HG02588 (cell line): ENCODE measurements at regions not wholly inside any gene's neighbourhood (a gene's known extent, or its start where the extent isn't known, plus 50 kb on each side); places are given as distances from the start of the nearest gene placed in this dataset.
"Not testable (repeated sequence)": the region's sequence is repeated elsewhere in the genome, so short reads cannot be mapped to it uniquely, and the experiment has no call there.

Experiments used
- ATAC-seq: cut with Tn5 transposase; IDR thresholded peaks from one replicate; pipeline ENCODE4 v1.9.1; 2021; ENCODE audit warnings: mild to moderate bottlenecking, moderate library complexity; ENCODE audit not compliant: unreplicated experiment

DNA sequence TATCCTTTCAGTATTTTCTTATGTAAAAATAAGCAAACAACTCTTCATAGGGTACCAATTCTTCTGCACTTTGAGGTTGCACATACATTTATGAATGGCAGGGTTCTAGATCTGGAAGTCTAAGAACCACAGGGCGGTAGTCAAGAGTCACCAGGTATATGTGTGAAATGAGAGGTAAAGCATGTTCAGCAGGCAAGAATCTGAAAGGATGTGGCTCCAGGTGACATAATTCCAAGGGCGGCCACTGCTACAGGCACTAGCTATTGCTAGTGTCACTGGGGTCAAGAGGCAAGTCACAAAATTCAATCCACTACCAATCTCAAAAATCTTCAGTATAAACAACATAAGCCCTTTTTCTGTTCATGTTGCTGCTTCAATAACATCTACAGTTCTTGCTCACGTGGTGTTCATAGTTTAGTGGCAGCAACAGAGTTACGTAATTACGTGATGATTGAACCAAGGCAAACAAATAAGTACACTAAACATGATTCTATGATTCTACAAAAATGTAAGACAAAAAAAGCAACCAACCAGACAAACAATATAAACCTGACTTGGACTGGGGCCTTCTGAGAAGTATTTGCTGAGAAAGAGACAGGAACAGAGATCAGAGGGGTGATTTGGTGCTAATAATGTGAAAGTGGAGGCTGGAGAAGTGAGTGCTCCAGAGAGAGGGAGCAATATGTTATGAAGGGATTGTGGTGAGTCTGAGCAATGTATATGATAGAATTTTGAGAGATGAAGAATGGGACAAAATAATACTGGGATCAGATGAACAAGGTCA, 101.7 kb downstream of the NAA11 start:
- ATAC-seq: no peak

DNA sequence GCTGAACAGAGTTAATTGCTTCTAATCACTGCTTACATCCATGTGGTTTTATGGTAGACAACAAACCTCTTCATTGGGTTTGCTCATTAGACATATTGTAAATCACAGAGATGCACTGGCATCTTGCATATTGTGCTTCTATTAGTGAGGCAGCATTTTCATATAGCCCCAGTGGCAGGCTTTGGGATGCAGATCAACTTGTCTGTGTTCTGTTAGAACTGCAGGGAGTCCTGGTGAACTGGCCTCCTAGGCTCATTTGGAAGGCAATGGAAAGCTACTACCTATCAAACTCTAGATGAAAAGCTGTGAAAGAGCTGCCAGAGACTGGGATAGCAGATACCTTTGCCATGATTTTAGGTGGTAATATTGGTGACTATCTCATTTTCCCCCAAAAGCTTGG, 108.8 kb downstream of the NAA11 start:
- ATAC-seq: no peak

GRCh38 chr4:79213702-79214101, 112.2 kb downstream of the NAA11 start:
- ATAC-seq: no peak

DNA sequence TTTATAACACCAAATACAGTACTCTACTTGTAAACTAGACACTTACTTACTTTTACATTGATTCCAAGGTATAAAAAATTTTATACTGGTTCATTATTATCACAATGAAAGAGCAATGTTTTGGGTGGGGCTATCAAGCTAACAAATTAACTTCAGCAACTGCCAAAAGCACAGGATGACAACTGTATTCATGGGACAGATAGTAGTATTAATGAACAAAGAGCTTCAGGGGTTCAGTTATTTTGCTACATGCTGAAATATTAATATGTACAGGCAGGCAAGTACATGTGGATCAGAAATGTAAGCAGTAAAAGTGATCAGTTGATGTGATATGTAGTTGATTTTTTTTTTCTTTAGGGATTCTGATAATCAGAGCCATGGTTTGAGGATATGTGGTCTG, 112.9 kb downstream of the NAA11 start:
- ATAC-seq: no peak

DNA sequence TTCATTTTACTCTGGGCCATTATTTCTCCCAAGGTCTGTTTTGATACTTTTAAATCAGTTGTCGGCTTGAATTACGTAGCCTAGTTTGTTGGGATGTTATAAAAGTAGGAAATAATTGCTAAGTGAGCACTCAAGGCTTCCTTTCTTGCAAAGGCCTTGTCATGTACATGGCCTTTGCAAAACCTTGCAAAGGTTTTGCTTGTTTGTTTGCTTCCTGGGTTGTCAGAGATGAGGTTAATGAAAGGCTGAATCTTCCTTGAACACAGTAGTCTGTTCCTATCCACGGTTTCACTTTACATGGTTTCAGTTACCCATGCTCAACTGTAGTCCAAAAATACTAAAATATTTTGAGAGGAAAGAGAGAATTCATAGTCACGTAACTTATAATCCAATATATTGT, 113.5 kb downstream of the NAA11 start:
- ATAC-seq: no peak

DNA sequence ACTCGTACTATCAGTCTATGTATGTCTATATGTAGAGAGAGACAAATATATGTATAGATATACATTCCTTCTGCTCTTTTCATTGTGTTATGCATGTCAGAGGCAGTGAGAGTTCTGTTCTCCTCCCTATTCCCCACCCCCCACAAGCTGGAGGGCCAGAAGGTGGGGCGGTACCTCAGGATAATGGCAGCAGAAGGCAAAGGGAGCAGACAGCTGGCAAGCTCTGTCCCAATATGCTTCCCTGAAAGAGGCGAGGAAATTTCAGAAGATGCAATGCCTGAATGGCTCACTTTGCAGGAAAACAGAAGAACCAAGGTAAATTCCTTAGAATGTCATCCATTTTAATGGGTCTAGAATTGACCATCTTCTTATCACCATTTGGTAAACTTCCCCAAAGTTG, 114.4 kb downstream of the NAA11 start:
- no peak for ATAC-seq

DNA sequence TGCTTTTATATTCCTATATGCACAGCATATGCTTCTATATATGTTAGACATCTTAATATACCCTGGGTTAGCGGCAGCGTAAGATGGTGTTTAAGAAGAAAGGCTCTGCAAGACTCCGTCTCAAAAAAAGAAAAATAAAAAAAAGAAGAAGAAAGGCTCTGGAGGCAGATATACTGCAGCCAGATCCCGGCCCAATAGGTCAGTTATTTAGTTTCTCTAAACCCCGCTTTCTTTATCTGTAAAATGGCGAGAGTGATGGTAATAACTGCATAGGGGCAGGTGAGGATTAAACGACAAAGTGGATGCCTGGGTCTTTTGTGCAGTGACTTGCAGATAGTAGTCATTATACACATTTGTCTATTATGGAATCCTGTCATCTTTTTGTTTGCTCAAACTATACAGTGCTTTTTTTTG, 115.2 kb downstream of the NAA11 start:
- ATAC-seq: no peak

GRCh38 chr4:79209822-79210635, 115.8 kb downstream of the NAA11 start:
- ATAC-seq: no peak

DNA sequence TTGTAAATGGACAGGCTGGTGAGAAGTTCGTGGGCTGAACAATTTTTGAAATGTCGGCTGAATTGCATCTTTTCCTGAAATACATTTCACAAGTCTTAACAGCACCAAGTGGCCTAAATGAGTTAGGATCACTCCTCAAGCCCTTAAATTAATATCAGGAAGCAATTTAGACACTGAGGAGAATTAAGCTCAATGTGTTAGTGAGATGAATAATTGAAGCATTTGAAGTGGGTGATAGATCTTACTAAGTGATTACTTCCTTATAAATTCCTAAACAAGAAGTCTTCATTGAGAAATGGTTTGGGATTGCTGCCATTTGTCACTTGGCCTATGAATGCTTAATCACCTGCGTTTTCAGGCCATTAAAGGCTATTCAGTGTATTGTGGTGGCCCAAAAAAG, 116.8 kb downstream of the NAA11 start:
- ATAC-seq: no peak

DNA sequence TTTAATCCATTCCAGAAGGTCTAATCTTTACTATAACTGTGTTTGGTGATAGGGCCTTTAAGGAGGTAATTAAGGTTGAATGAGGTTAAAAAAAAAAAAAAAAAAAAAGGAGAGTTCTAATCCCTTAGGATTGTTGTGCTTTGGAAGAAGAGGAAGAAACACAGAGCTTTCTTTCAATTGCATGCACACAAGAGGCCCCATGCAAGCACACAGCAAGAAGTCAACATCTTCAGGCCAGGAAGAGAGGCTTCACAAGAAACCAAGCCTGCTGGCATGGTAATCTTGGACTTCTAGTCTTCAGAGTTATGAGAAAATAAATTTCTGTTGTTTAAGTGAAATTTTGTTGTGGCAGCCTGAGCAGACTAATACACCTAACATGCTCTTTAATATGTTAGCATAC, 118.6 kb downstream of the NAA11 start:
- no peak for ATAC-seq

DNA sequence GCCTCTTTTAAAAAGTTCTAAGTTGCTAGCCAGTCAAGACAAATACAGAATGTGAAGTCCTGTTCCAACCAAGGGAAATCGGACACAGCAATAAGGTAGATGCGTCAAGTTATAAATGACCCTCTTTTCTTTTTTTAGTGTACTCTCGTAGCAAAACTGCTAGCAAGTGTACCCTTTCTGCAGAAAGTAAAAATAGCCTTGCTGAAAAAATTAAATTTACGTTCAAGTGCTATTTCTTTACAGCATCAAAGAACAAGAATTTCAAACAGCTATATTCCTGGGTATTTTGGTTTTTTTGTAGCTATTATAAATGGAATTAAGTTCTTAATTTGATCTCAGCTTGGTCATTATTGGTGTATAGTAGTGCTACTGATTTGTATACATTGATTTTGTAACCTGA, 119.2 kb downstream of the NAA11 start:
- no peak for ATAC-seq

GRCh38 chr4:79205121-79205520, 120.7 kb downstream of the NAA11 start:
- ATAC-seq: no peak

DNA sequence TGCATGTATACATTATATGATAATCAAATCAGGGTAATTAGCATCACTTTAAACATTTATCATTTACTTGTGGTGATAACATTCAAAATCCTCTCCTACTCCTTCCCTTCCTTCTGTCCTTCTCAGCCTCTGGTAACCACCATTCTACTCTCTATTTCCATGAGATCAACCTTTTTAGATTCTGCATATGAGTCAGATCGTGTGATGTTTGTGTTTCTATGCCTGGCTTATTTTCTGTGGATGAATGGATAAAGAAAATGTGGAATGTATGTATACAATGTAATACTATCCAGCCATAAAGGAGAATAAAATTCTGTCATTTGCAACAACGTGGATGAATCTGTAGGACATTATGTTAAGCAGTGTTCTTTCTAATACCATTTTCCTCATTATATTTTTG, 123.9 kb downstream of the NAA11 start:
- no peak for ATAC-seq

DNA sequence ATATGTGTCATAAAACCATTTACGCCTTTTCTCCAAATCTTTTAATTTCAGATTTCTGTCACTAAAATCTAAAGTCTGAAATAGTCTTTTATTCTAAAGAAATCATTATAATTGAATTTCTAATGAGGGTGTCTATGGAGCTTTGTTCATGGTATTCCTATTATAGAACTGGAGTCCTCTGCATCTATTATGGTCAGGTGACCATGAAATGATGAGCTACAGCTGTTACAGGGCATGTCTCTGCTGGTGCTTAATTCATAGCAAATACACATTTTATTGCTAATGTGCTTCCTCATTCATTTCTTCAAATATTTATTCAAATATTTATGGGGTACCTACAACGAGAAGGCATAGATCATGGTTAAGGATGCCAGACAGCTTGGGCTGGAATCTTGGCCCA, 126.1 kb downstream of the NAA11 start:
- ATAC-seq: no peak

GRCh38 chr4:79198951-79199587, 126.8 kb downstream of the NAA11 start:
- ATAC-seq: no peak

GRCh38 chr4:79197275-79198009, 128.4 kb downstream of the NAA11 start:
- ATAC-seq: no peak

DNA sequence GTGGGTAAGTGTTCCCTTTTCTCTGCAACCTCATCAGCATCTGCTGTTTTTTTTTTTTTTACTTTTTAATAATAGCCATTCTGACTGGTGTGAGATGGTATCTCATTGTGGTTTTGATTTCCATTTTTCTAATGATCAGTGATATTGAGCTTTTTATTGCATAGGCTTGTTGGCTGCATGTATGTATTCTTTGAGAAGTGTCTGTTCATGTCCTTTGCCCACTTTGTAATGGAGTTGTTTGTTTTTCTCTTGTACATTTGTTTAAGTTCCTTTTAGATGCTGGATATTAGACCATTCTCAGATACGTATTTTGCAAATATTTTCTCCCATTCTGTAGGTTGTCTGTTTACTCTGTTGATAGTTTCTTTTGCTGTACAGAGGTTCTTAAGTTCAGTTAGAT, 134.6 kb downstream of the NAA11 start:
- not testable (repeated sequence) for ATAC-seq

DNA sequence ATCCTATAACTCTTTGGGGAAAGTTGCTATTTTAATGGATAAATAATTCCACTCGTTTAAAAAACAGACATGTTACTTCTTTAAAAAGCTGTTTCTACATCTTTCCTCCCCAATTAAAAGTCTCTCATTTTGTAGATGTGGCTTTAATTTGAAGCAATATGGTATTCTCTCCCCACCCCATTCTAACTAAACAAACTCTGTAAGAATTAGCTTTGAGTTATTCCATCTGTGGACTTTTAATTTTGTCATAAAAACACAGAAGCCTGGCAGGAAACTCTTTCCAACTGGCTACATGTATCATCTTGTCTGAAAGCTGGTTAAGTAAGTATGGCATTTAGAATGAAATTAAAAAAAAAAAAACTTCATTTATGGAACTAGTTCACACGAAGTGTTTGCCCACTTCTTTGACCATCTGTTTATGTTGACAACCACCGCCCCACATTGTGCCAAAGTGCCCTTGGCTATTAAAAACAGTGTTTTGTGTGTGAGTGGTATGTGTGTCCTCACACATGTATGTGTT, 140.3 kb downstream of the NAA11 start:
- ATAC-seq: no peak

GRCh38 chr4:79184476-79184875, 141.4 kb downstream of the NAA11 start:
- no peak for ATAC-seq

GRCh38 chr4:79182209-79182608, 143.7 kb downstream of the NAA11 start:
- no peak for ATAC-seq

GRCh38 chr4:79181190-79181589, 144.7 kb downstream of the NAA11 start:
- no peak for ATAC-seq
